Neural cell (in vitro differentiated cells): ENCODE measurements at regions not wholly inside any gene's neighbourhood (a gene's known extent, or its start where the extent isn't known, plus 50 kb on each side); places are given as distances from the start of the nearest gene placed in this dataset.

ENCODE experiments used
- H2AFZ ChIP-seq: fragments of 200-600, 300-800 bp; sonication (generic), shearing (Covaris generic); 2 replicates; pipeline ENCODE4 v1.6.0; 2014; ENCODE audit warnings: low read depth, mild to moderate bottlenecking, antibody characterized with exemption, low read length, moderate library complexity
- H3F3A ChIP-seq: fragments of 200-600 bp; shearing (Covaris generic); 2 replicates; pipeline ENCODE4 v1.6.1; 2016; ENCODE audit warnings: mild to moderate bottlenecking, moderate library complexity, mixed read lengths, antibody characterized with exemption, low read length; ENCODE audit not compliant: insufficient read depth, poor library complexity, severe bottlenecking
- H3K27ac ChIP-seq: fragments of 200-600, 300-800 bp; sonication (generic), shearing (Covaris generic); 2 replicates; pipeline ENCODE4 v1.5.1; 2014; ENCODE audit warnings: mild to moderate bottlenecking, low read length, moderate library complexity
- H3K27me3 ChIP-seq: fragments of 300-800, 200-600 bp; sonication (generic), shearing (Covaris generic); 2 replicates; pipeline ENCODE4 v1.6.0; 2014; ENCODE audit warnings: mild to moderate bottlenecking, low read depth, low read length, moderate library complexity; ENCODE audit not compliant: insufficient read depth
- H3K36me3 ChIP-seq: fragments of 300-800, 200-600 bp; sonication (generic), shearing (Covaris generic); 2 replicates; pipeline ENCODE4 v1.5.1; 2014; ENCODE audit warnings: mild to moderate bottlenecking, antibody characterized with exemption, low read length, moderate library complexity; ENCODE audit not compliant: insufficient read depth
- H3K4me2 ChIP-seq: fragments of 300-800, 200-600 bp; sonication (generic), shearing (Covaris generic); 2 replicates; pipeline ENCODE4 v1.6.0; 2014; ENCODE audit warnings: mild to moderate bottlenecking, low read length
- H3K4me3 ChIP-seq: fragments of 300-800, 200-600 bp; sonication (generic), shearing (Covaris generic); 2 replicates; pipeline ENCODE4 v1.5.1; 2014; ENCODE audit warnings: mild to moderate bottlenecking, low read length, moderate library complexity
- H3K79me2 ChIP-seq: fragments of 200-600 bp; shearing (Covaris generic); replicated peaks from 2 replicates; pipeline ENCODE4 v1.6.0; 2014; ENCODE audit warnings: mild to moderate bottlenecking, low read length, moderate library complexity; ENCODE audit not compliant: insufficient read depth
- H3K9ac ChIP-seq: fragments of 300-800, 200-600 bp; sonication (generic), shearing (Covaris generic); 2 replicates; pipeline ENCODE4 v1.6.1; 2016; ENCODE audit warnings: mild to moderate bottlenecking, low read length, mixed read lengths
- H3K9me2 ChIP-seq: fragments of 200-600 bp; shearing (Covaris generic); 2 replicates; pipeline ENCODE4 v1.6.1; 2016; ENCODE audit warnings: mild to moderate bottlenecking, low read length, mixed read lengths; ENCODE audit not compliant: insufficient read depth
- H3K9me3 ChIP-seq: fragments of 200-600, 300-800 bp; sonication (generic), shearing (Covaris generic); 2 replicates; pipeline ENCODE4 v1.6.1; 2016; ENCODE audit warnings: mild to moderate bottlenecking, mixed run types, low read length, moderate library complexity, mixed read lengths
- H4K20me1 ChIP-seq: fragments of 200-600 bp; shearing (Covaris generic); 2 replicates; pipeline ENCODE4 v1.6.1; 2016; ENCODE audit warnings: mild to moderate bottlenecking, mixed run types; ENCODE audit not compliant: insufficient read depth
- CTCF ChIP-seq: fragments of 450-650 bp; IDR thresholded peaks from 2 replicates; pipeline ENCODE4 v1.5.1; 2014; ENCODE audit warnings: antibody characterized with exemption, mild to moderate bottlenecking, moderate library complexity; ENCODE audit not compliant: poor library complexity, severe bottlenecking
- EP300 ChIP-seq: fragments of 450-650 bp; conservative IDR thresholded peaks from 2 replicates; pipeline ENCODE4 v1.6.1; 2014; ENCODE audit warnings: antibody characterized with exemption, mild to moderate bottlenecking, moderate library complexity; ENCODE audit not compliant: poor library complexity, severe bottlenecking
- EZH2 ChIP-seq: fragments of 200-600, 300-800 bp; shearing (Covaris generic), sonication (generic); IDR thresholded peaks from 2 replicates; pipeline ENCODE4 v1.6.1; 2014; ENCODE audit warnings: antibody characterized with exemption, low read length, borderline replicate concordance, mild to moderate bottlenecking; ENCODE audit not compliant: insufficient read depth, poor library complexity, severe bottlenecking
- MXI1 ChIP-seq: fragments of 450-650 bp; conservative IDR thresholded peaks from 2 replicates; pipeline ENCODE4 v1.6.1; 2014; ENCODE audit warnings: antibody characterized with exemption, mild to moderate bottlenecking; ENCODE audit not compliant: poor library complexity, severe bottlenecking
- POLR2AphosphoS5 ChIP-seq: IDR thresholded peaks from 2 replicates; pipeline ENCODE4 v1.6.1; 2012
- RAD21 ChIP-seq: fragments of 450-650 bp; conservative IDR thresholded peaks from 2 replicates; pipeline ENCODE4 v1.6.1; 2014; ENCODE audit warnings: antibody characterized with exemption, mild to moderate bottlenecking, moderate library complexity
- REST ChIP-seq: IDR thresholded peaks from 2 replicates; pipeline ENCODE4 v1.6.1; 2012; ENCODE audit warnings: borderline replicate concordance
- SMC3 ChIP-seq: fragments of 450-650 bp; conservative IDR thresholded peaks from 2 replicates; pipeline ENCODE4 v1.6.1; 2014; ENCODE audit warnings: antibody characterized with exemption, mild to moderate bottlenecking, moderate library complexity; ENCODE audit not compliant: poor library complexity
- TAF1 ChIP-seq: IDR thresholded peaks from 2 replicates; pipeline ENCODE4 v1.6.1; 2012; ENCODE audit warnings: low read depth

GRCh38 chr4:180028682-180029081 is 2214.5 kb upstream of the TENM3 start:
- Histone ChIP-seq H3K27me3 (no peaks in the 10 kb centered on the region), H2AFZ (no peak overlapping the region), H3K9me3 (no peaks in the 10 kb centered on the region), H3K9ac (no peak overlapping the region), H4K20me1 (no peaks in the 10 kb centered on the region), H3K9me2 (no peaks in the 10 kb centered on the region), H3K4me2 (no peak overlapping the region), H3K36me3 (no peaks in the 10 kb centered on the region), H3K27ac (no peak overlapping the region), H3F3A (no peaks in the 10 kb centered on the region), H3K79me2 (no peaks in the 10 kb centered on the region), H3K4me3 (no peak overlapping the region)
- no peak for TF ChIP-seq RAD21
- TF ChIP-seq CTCF: peak; percentile 18

- no peaks in the 10 kb centered on the region for H3K27me3 ChIP-seq
- no peak overlapping the region for H3K4me3 ChIP-seq
- no peak overlapping the region for H2AFZ ChIP-seq
- no peak overlapping the region for H3K4me2 ChIP-seq
- no peak overlapping the region for H3K9ac ChIP-seq
- H3F3A ChIP-seq: no peaks in the 10 kb centered on the region
- no peaks in the 10 kb centered on the region for H3K79me2 ChIP-seq
- TF ChIP-seq EP300 (no peak), EZH2 (no peak), POLR2AphosphoS5 (no peak), REST (no peak), TAF1 (no peak)
- H3K27ac ChIP-seq: no peak overlapping the region
- no peaks in the 10 kb centered on the region for H4K20me1 ChIP-seq
- no peaks in the 10 kb centered on the region for H3K9me2 ChIP-seq
- H3K36me3 ChIP-seq: no peaks in the 10 kb centered on the region
- no peaks in the 10 kb centered on the region for H3K9me3 ChIP-seq
Measured at GRCh38 chr4:180031330-180031729, 2211.9 kb upstream of the TENM3 start.

GRCh38 chr4:180041576-180041975 is 2201.6 kb upstream of the TENM3 start:
- Histone ChIP-seq H3K79me2 (no peaks in the 10 kb centered on the region), H3K9me2 (no peaks in the 10 kb centered on the region), H3K9me3 (no peaks in the 10 kb centered on the region), H2AFZ (no peak overlapping the region), H3K4me3 (no peak overlapping the region), H3F3A (no peaks in the 10 kb centered on the region), H4K20me1 (no peaks in the 10 kb centered on the region), H3K27me3 (no peaks in the 10 kb centered on the region), H3K9ac (no peak overlapping the region), H3K4me2 (no peak overlapping the region), H3K27ac (no peak overlapping the region), H3K36me3 (no peaks in the 10 kb centered on the region)
- TF ChIP-seq RAD21 (no peak), SMC3 (no peak), REST (no peak), EZH2 (no peak), POLR2AphosphoS5 (no peak), MXI1 (no peak), TAF1 (no peak), EP300 (no peak), CTCF (no peak)
